ENCODE measurements at regions not wholly inside any gene's neighbourhood (a gene's known extent, or its start where the extent isn't known, plus 50 kb on each side); places are given as distances from the start of the nearest gene placed in this dataset.

- DNase-seq, result no peak
Observed at GRCh38 chr18:69349912-69350597, 50.6 kb upstream of the DOK6 start.
